ENCODE measurements at regions not wholly inside any gene's neighbourhood (a gene's known extent, or its start where the extent isn't known, plus 50 kb on each side); places are given as distances from the start of the nearest gene placed in this dataset.
"Not testable (repeated sequence)": the region's sequence is repeated elsewhere in the genome, so short reads cannot be mapped to it uniquely, and the experiment has no call there.

DNA sequence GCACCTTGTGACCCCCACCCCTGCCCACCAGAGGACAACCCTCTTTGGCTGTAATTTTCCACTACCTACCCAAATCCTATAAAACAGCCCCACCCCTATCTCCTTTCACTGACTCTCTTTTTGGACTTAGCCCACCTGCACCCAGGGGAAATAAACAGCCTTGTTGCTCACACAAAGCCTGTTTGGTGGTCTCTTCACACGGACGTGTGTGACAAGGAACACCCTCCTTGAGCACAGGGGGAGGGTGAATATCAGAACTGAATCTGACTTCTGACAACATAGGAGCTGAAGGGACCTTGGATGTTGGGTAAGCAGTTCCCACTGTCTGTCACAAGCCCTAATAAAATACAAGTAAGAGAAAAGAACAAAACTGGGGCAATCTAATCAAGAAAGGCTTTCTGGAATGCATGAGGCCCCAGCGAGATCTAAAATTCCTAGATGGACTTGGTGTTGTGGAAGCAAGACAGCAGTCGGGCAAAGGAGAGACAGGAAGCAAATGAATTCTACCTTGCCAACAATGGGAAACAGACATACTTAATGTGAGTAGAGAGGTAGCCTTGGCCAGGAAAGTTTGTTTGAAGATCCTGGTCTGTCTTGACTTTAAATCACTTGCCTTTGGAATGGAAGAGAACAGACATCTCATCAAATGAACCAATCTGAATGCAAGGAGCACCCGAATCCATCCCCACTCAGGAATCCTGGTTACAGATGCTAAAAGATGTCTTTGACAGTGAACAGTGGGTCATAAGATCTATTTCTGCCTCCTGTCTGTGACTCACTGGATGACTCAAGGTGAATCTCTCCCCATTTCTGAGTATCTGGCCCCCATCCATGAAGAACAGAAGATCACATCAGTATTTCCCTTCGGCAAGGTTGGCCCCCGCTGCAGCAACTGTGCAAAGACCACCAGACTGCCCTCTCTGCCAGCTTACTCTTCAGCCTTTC, 53.3 kb downstream of the OLFML3 start:
- intact Hi-C loops (cut with DNase I) = no loop called here
- DNase-seq = peak in 28 of 42 donors; percentile 6 to 81 (median 45)

DNA sequence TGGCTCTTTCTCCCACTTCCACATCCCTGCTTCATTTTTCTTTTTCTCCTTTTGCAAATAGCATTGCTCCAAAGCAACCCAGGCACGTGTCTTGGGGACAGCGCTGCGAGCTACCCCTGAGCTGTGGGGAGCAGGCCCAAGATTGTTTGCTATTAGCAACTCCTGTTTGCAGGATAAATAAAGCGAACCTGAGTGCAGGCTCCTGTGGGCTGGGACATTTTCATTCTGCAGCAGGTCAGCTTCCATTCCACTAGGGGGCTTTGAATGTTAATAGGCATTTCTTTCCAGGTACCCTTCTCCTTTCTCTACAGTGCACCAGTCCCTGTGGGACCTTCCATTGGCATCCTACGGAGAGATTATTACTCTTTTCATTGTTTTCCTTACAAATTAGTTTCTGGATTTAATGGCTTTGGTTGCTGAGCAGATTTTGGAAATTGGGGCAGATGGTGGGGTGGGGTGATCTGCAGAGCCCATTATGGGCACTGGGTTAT, 54.0 kb downstream of the OLFML3 start:
- intact Hi-C loops (cut with DNase I) = no loop called here
- DNase-seq = peak in 8 of 42 donors; percentile 1 to 47 (median 19)

DNA sequence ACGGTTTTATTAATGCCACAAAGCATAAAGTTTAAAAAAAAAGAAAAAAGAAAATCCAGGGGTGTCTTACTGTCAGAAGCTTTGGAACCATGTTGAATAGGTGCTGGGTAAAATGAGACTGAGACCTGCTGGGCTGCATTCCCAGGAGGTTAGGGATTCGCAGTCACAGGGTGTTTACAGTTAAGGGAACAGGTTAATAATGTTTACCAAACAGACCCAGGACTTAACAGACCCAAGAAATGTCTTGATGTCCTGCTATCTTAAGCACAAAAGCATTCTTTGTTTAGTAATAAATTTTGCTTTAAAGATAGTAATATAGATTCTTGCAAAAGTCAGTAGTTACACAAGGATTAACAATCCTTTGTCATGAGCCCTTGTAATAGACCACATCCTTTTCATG, 54.7 kb downstream of the OLFML3 start:
- intact Hi-C loops (cut with DNase I) = no loop called here

DNA sequence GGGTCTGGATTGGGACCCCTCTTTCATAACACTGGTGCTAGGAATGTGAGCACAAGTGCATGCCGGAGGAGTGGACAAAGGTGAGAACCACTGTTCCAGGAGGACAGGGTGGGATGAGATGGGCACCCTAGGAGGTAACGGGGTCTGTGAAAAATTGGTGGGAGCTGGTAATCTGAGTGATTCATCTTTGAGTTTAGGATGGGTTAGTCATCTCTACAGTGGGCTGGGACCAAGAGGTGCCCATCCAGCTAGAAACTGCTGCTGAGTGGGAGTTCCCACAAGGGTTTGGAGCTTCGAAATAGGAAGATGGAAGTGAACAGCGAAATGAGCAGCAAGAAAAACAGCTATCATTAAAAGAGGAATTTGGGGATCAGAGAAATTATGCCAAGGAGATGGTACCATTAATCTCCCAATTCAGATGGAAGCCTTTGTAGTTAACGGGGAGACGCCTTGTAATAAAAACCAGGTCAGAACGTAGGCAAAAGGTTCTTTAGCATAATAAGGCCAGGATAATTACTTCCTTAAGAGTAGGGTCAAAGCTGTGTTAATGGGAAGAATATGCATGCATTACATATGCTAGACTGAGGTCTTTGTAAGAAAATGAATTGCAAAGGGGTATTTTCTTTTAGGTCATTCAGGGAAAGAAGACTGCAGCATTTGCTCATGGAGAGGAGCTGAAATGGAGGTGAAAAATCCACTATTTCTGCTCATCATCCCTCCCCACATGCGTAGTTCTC, 55.5 kb downstream of the OLFML3 start:
- intact Hi-C loops (cut with DNase I) = no loop called here
- DNase-seq = no peak

More for the DNA sequence above, 54.7 kb downstream of the OLFML3 start:
- no peak for DNase-seq

DNA sequence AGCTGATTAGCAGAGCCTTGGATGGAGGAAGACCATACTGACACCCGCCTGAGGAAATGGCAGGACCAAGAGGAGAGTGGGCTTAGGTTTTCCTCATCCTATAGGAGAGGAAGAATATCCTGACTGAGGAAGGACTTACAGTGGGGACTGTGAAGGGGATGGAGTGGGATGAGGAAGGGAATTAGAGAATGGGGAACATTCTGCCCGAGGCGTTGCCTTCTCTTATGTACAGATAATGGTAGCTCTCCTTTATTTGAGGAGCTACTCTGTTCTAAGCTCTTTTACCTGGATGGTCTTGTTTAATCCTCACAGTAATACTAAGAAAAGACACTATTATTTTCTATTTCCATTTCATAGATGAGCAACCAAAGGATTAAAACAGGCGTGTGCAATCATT, 56.0 kb downstream of the OLFML3 start:
- intact Hi-C loops (cut with DNase I) = no loop called here
- DNase-seq = no peak

DNA sequence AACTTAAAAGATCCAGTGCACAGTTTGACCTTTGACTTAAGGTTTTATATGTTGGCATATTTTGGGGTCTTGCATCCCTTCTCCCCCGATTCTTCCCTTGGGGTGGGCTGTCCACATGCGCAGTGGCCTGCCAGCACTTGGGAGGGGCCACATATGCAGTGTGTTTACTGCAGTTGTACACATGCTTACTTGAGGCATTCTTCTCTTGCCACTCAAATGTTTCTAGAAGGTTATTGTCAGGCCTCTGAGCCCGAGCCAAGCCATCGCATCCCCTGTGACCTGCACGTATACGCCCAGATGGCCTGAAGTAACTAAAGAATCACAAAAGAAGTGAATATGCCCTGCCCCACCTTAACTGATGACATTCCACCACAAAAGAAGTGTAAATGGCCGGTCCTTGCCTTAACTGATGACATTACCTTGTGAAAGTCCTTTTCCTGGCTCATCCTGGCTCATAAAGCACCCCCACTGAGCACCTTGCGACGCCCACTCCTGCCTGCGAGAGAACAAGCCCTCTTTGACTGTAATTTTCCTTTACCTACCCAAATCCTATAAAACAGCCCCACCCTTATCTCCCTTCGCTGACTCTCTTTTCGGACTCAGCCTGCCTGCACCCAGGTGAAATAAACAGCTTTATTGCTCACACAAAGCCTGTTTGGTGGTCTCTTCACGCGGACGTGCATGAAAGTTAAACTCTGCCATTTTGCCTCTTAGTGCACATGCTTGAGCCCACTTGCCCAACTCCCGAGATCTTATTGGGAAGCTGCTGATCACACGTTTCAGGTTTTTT, 57.8 kb downstream of the OLFML3 start:
- intact Hi-C loops (cut with DNase I) = not testable (repeated sequence)
- DNase-seq = peak in 3 of 42 donors; percentile 6 to 45 (median 7)

DNA sequence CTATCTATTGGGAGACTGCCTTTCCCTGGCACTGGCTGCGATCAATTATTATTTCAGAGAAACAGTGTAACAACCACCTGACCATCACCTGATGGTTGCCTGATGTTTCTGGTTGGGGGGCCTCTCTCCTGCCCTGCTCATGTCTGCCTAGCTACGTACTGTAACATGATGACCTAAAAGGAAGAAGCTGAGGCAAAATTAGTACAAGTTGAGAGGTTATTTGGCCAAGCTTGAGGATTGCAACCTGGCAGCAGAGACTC, 58.3 kb downstream of the OLFML3 start:
- DNase-seq = no peak
- intact Hi-C loops (cut with DNase I) = no loop called here

DNA sequence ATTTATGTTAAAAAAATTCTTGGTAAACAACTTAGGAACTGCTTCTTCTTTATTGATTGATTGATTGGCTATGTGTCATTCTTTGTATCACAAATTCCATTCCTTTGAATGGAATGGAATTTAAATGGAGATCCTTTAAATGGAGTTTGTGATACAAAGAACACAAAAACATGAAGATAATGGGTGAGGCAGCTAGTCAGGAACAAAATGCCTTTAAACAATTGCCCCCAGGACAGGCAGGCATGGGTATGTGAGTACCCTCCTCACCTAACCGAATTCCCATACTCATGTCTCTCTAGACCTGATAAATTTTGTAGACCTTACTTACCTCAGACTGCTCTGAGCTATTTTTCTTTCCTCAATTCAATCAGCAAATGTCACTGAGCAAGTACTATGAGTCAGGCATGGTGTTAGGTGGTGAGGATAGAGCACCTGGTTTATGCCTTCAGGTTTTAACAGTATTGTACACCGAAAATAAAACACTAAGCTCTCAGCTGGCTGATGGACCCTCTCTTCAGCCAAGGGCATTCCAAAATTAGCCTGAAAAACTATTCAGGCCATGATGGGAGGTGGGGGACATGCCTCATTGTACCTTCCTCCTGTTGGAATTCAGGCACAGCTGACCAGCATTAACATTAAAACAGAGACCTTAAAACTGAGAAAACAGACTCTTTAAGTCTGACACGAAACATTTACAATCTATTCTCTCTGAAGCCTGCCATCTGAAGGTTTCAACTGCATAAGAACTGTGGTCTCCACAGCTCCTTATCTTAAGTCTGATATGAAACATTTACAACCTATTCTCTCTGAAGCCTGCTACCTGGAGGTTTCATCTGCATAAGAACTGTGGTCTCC, 58.9 kb downstream of the OLFML3 start:
- intact Hi-C loops (cut with DNase I) = no loop called here

More for the DNA sequence above, 58.9 kb downstream of the OLFML3 start:
- peak in 1 of 42 donors; percentile 16 for DNase-seq

All from head of caudate nucleus (tissue), 42 donors.